ENCODE measurements at regions not wholly inside any gene's neighbourhood (a gene's known extent, or its start where the extent isn't known, plus 50 kb on each side); places are given as distances from the start of the nearest gene placed in this dataset.
"Not testable (repeated sequence)": the region's sequence is repeated elsewhere in the genome, so short reads cannot be mapped to it uniquely, and the experiment has no call there.

DNA sequence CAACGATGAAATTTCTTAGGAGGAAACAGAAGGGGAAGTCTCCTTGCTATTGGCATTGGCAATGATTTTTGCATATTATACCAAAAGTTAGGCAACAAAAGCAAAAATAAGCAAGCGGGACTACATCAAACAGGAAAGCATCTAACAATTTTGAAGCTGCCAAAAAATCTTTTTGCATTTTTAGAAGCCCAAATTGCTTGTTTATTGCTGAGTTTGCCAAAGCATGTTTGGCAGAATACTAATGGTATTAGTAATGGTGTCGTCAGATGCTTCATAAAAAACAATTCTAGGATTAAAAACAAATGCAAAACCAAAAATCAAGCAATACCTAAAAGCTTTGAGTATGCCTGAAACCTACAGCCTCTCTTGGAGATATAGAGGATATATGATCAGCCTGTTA is 80.0 kb downstream of the GALR1 start:
- no peak for TF ChIP-seq JUND (IDR thresholded peaks at IDR 0.05; ENCODE audit: low read depth)
- DNase-seq (ENCODE audit: low read depth in 1 of 2, low spot score in 1 of 2), result no peak
- in situ Hi-C loops (cut with HindIII; ENCODE audit: low pct_unique_long_range_greater_than_20kb, low sequenced_read_pairs), result no loop called here

DNA sequence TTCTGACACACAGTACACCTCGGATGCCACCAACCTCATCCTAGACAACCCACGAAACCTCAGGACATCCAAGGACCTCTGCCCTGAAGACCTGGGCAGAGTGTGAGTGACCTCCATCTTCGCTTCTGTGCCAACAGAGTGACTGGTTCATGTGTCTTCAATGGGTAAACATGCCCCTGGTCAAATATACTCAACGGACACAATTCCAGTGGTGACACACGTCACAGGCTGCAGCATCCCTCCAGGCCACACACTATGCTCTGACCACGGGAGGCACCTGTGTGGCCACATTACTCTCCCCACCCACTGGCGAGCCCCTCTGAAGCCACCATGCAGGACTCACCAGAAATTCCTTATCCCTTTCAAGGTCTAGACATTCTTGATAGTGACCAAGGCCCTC is 85.2 kb downstream of the GALR1 start:
- in situ Hi-C loops (cut with HindIII; ENCODE audit: low pct_unique_long_range_greater_than_20kb, low sequenced_read_pairs), result no loop called here
- no peak for TF ChIP-seq JUND (IDR thresholded peaks at IDR 0.05; ENCODE audit: low read depth)
- DNase-seq (ENCODE audit: low read depth in 1 of 2, low spot score in 1 of 2), result no peak

DNA sequence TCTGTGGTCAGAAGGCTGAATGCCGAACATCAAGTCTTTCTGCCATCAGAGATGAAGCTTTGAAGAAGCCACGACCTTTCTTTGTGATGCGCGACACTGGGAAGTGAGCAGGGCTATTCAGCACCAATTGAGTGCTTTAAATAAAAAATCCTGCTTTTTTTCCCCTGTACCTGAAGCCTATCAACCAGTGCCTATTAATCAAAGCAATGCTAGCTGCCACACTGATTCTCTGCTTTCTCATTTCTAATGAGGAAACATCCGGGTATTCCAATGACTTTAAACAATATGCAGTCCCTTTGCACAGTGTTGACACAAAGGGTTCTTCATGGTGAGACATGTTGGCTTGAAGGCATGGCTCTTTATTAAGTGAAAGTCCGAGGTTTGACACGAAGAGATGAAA is 88.0 kb downstream of the GALR1 start:
- in situ Hi-C loops (cut with HindIII; ENCODE audit: low pct_unique_long_range_greater_than_20kb, low sequenced_read_pairs), result no loop called here
- TF ChIP-seq JUND (IDR thresholded peaks at IDR 0.05; ENCODE audit: low read depth), result no peak
- no peak for DNase-seq (ENCODE audit: low read depth in 1 of 2, low spot score in 1 of 2)

DNA sequence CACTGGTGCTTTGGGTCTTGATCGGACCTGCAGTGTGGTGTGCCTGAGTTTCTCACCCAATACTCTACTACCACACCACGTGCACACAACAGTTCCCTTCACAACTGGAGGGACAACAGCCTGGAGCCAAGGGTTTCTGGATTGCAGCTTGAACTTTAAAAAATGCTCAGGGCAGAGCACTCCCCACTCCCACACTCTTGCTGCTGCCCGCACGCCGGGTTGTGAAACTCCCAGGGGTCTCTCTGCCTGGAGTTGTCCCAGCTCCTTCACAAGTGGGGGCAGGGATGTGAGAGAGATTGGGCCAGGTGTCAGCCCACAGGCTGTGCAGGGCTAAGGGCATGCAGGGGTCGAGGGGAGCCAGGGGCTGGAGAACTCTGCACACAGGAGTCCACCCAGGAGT is 89.4 kb downstream of the GALR1 start:
- in situ Hi-C loops (cut with HindIII; ENCODE audit: low pct_unique_long_range_greater_than_20kb, low sequenced_read_pairs), result no loop called here
- TF ChIP-seq JUND (IDR thresholded peaks at IDR 0.05; ENCODE audit: low read depth), result no peak
- no peak for DNase-seq (ENCODE audit: low read depth in 1 of 2, low spot score in 1 of 2)

DNA sequence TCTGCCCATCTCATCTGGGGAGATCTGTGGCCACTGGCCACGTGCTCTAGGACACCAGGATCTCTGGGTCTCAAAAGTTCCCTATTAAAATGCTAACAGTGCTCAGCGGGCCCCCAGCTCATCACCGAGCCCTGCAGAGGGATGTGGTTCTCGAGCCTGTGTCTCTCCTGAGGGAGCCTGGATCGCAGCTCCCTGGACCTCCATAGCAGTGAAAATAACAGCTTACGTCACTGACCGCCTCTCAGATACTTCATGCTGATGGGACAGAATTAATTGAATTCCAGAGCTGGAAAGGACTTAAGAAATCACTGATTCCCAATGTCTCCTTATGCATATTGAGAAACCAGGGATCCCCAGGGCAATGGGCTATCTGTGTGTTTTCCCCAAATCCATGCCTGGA is 90.0 kb downstream of the GALR1 start:
- TF ChIP-seq JUND (IDR thresholded peaks at IDR 0.05; ENCODE audit: low read depth), result no peak
- DNase-seq (ENCODE audit: low read depth in 1 of 2, low spot score in 1 of 2), result no peak
- in situ Hi-C loops (cut with HindIII; ENCODE audit: low pct_unique_long_range_greater_than_20kb, low sequenced_read_pairs), result no loop called here

DNA sequence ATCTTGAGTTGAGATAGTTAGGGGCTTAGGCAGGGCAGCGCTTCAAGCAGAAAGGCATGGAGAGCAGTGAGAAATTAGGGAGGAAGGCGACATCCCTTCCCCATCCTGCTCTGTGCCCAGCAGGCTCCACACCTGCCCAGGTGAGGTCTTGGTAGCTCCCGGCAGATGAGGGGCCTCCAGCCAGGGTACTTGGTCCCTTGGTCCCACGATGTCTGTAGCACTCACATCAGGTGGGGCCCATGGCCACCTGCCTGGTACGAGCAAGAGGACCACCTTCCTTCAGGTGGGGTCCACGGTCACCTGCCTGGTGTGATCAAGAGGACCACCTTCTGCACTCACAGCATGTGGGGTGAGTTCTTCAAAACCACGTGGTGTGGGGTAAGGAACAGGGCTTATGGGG is 91.2 kb downstream of the GALR1 start:
- no peak for DNase-seq (ENCODE audit: low read depth in 1 of 2, low spot score in 1 of 2)
- in situ Hi-C loops (cut with HindIII; ENCODE audit: low pct_unique_long_range_greater_than_20kb, low sequenced_read_pairs), result no loop called here
- TF ChIP-seq JUND (IDR thresholded peaks at IDR 0.05; ENCODE audit: low read depth), result no peak

DNA sequence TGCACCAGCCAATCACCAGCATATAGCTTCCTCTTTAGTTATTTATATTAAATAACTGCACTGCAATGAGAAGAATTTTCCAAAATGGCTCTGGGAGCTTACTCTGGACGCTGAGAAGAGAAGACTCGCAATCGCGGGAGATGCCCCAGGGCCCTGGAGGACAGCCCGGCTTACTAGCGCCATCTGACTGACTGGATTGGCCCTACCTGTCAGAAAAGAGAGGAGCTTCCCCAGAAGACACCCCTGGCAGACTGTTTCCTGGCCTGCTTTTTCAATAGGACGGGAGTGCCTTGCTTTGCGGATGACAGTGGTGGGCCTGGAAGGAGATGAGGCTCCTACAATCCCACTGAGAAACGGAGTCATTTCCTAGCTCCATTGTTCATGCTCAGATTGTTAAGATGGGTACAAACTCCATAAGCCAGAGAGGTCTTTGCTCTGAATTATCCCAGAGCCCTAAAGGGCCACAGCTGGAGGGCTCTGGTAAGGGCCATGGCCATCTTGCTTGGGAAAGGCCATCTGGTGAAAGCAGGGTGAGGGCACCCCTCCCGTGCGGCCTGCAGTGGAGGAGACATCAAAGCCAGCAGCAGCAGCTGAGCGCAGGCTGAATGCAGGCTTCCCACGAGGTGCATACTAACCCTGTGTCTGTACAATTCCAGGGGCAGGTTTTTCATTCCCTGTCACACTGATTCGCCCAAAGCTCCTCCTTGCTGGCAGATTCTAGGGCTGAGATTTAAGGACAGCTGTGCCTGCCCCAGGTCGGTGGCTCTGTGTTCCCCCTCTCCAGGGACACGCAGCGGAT is 92.1 kb downstream of the GALR1 start:
- no peak for DNase-seq (ENCODE audit: low read depth in 1 of 2, low spot score in 1 of 2)
- TF ChIP-seq JUND (IDR thresholded peaks at IDR 0.05; ENCODE audit: low read depth), result no peak
- in situ Hi-C loops (cut with HindIII; ENCODE audit: low pct_unique_long_range_greater_than_20kb, low sequenced_read_pairs), result no loop called here

DNA sequence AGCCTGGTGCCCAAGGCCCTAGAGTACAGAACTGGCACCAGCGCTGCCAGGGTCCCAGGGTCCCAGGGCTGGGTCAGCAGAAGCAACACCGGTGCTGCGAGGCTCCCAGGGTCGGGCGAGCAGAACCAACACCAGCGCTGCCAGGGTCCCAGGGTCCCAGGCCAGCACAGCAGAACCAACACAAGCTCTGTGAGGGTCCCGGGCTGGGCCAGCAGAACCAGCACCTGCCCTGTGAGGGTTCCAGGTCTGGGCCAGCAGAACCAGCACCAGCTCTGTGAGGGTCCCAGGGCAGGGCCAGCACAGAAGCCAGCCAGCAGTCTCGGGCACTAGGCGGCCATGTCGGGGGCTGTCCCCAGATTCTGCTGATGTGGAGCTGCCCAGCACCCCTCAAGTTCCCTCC is 93.1 kb downstream of the GALR1 start:
- in situ Hi-C loops (cut with HindIII; ENCODE audit: low pct_unique_long_range_greater_than_20kb, low sequenced_read_pairs), result no loop called here
- DNase-seq (ENCODE audit: low read depth in 1 of 2, low spot score in 1 of 2), result no peak
- TF ChIP-seq JUND (IDR thresholded peaks at IDR 0.05; ENCODE audit: low read depth), result no peak

DNA sequence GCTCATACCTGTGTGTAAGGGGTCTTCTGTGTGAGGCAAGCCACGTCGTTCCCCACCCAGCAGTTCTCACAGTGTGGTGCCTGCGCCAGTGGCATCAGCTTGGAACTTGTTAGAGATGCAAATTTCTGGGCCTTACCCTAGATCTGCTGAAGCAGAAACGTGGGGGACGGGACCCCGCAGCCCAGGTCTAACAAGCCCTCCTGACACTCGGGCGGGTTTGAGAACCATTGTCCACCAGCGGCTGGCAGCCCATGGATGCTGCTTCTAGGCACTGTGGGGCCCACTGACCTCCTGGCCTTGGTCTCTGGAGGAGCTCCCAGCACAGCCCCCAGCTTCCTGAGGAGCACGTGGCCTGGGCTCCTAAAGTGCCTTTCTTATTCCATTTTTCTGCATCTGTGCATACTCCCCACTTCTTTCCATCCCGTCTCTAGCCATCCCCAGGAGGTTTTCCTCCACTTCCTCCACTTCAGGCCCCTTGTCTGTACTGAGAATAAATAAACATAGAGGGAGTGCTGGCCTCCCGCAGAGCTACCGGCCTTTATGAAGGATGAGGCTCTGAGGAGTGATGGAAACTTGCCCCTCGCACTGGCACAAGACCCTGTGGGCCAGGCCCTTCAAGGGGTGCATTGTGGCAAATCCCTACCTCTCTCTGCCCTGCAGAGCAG is 94.3 kb downstream of the GALR1 start:
- no peak for TF ChIP-seq JUND (IDR thresholded peaks at IDR 0.05; ENCODE audit: low read depth)
- DNase-seq (ENCODE audit: low read depth in 1 of 2, low spot score in 1 of 2), result no peak
- in situ Hi-C loops (cut with HindIII; ENCODE audit: low pct_unique_long_range_greater_than_20kb, low sequenced_read_pairs), result no loop called here

DNA sequence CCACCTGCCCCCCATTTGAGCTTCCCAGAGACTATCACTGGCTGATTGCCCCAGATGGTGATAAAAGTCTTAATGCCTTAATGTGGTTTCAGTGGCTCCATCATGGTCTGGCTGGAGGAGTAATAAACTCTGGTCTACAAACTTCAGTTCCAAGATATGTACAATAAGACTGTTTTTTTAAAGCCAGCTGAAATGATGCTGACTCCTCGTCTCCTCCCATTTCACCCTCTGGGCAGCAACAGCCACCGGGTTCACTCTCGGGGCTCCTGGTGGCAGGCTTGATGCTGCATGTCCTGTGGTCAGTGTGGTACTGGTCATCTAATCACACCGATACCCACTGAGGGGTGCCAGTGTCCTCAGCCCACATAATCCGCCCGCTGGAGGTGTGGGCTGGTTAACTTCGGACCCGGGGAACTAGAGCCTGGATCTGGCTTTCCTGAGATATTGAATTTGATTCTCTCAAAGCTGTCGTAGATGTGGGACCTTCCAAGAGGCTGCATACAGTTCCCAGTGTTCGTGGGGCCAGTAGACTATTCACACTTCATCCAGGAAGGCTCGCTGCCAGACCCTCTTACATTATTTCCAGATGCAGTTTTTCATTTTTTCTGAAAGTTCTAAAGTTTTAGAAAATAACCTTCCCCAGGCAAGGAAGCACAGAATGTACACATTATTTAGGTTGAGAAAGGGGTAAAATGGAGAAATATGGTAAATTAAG is 95.3 kb downstream of the GALR1 start:
- in situ Hi-C loops (cut with HindIII; ENCODE audit: low pct_unique_long_range_greater_than_20kb, low sequenced_read_pairs), result no loop called here

DNA sequence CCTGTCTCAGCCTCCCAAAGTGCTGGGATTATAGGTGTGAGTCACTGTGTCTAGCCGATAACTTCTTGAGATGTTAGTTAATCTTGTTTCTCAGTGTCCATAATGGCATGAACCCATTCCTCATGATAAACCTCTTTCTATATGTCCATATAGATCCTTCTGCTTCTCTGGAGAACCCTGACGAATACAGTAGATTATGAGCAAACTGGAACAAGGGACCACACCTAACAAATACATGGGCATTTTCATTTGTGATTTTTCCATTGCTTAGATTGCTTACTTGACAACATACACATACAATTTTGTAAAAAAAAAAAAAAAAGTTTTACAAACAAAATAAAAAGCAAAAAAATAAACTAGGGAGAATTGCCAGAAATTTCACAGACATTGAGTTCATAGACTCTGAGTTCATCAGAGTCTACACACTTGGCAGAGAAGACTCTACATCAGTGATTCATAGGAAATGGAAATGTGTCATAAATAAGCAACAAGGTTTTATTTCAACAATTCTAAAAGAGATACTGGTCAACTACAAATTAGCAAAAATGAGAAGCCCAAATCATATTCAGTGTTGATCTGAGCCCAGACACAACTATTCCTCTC is 96.7 kb downstream of the GALR1 start:
- DNase-seq (ENCODE audit: low read depth in 1 of 2, low spot score in 1 of 2), result no peak
- in situ Hi-C loops (cut with HindIII; ENCODE audit: low pct_unique_long_range_greater_than_20kb, low sequenced_read_pairs), result no loop called here
- no peak for TF ChIP-seq JUND (IDR thresholded peaks at IDR 0.05; ENCODE audit: low read depth)

More for the DNA sequence above, 95.3 kb downstream of the GALR1 start:
- DNase-seq (ENCODE audit: low read depth in 1 of 2, low spot score in 1 of 2), result no peak
- no peak for TF ChIP-seq JUND (IDR thresholded peaks at IDR 0.05; ENCODE audit: low read depth)

DNA sequence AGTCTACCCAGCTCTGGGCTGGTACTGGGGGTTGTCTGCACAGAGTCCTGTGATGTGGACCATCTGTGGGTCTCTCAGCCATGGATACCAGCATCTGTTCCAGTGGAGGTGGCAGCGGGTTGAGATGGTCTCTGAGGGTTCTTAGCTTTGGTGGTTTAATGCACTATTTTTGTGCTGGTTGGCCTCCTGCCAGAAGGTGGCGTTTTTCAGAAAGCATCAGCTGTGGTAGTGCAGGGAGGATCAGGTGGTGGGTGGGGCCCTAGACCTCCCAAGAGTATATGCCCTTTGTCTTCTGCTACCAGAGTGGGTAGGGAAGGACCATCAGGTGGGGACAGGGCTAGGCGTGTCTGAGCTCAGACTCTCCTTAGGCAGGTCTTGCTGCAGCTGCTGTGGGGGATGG is 103.7 kb downstream of the GALR1 start:
- DNase-seq (ENCODE audit: low read depth in 1 of 2, low spot score in 1 of 2); in situ Hi-C loops (cut with HindIII; ENCODE audit: low pct_unique_long_range_greater_than_20kb, low sequenced_read_pairs): not testable (repeated sequence)

All from T47D (cell line).